GM23248 (cell line): ENCODE measurements at regions not wholly inside any gene's neighbourhood (a gene's known extent, or its start where the extent isn't known, plus 50 kb on each side); places are given as distances from the start of the nearest gene placed in this dataset.

ENCODE experiments used
- DNase-seq: peaks from one replicate; pipeline ENCODE4 v3.0.0-alpha.2; 2015
- H2AFZ ChIP-seq: fragments of 200-600 bp; sonication (generic); 2 replicates; pipeline ENCODE4 v1.6.1; 2016; ENCODE audit warnings: antibody characterized with exemption
- H3F3A ChIP-seq: fragments of 200-600 bp; sonication (generic); 2 replicates; pipeline ENCODE4 v1.6.1; 2016; ENCODE audit warnings: mild to moderate bottlenecking, antibody characterized with exemption, mixed run types; ENCODE audit not compliant: insufficient read depth
- H3K27ac ChIP-seq: fragments of 200-600 bp; sonication (generic); 2 replicates; pipeline ENCODE4 v1.5.1; 2016; ENCODE audit warnings: mild to moderate bottlenecking
- H3K27me3 ChIP-seq: fragments of 200-600 bp; sonication (generic); replicated peaks from 2 replicates; pipeline ENCODE4 v1.6.1; 2016; ENCODE audit warnings: mild to moderate bottlenecking; ENCODE audit not compliant: insufficient read depth
- H3K36me3 ChIP-seq: fragments of 200-600 bp; sonication (generic); 2 replicates; pipeline ENCODE4 v1.6.1; 2016; ENCODE audit warnings: low read depth, mild to moderate bottlenecking
- H3K4me1 ChIP-seq: fragments of 200-600 bp; sonication (generic); 2 replicates; pipeline ENCODE4 v1.6.1; 2016; ENCODE audit warnings: mild to moderate bottlenecking; ENCODE audit not compliant: insufficient read depth
- H3K4me2 ChIP-seq: fragments of 200-600 bp; sonication (generic); one replicate; pipeline ENCODE4 v1.6.1; 2016; ENCODE audit warnings: mild to moderate bottlenecking; ENCODE audit not compliant: unreplicated experiment
- H3K4me3 ChIP-seq: fragments of 200-600 bp; sonication (generic); 2 replicates; pipeline ENCODE4 v1.5.1; 2016; ENCODE audit warnings: mild to moderate bottlenecking
- H3K79me2 ChIP-seq: fragments of 200-600 bp; sonication (generic); 2 replicates; pipeline ENCODE4 v1.6.1; 2016; ENCODE audit warnings: mild to moderate bottlenecking; ENCODE audit not compliant: insufficient read depth
- H3K9ac ChIP-seq: fragments of 200-600 bp; sonication (generic); 2 replicates; pipeline ENCODE4 v1.6.1; 2016; ENCODE audit warnings: mild to moderate bottlenecking
- H3K9me2 ChIP-seq: fragments of 200-600 bp; sonication (generic); 2 replicates; pipeline ENCODE4 v1.6.1; 2016; ENCODE audit warnings: mixed run types, mild to moderate bottlenecking, moderate library complexity; ENCODE audit not compliant: insufficient read depth
- H3K9me3 ChIP-seq: fragments of 200-600 bp; sonication (generic); one replicate; pipeline ENCODE4 v1.6.1; 2017; ENCODE audit warnings: low read depth
- H4K20me1 ChIP-seq: fragments of 200-600 bp; sonication (generic); 2 replicates; pipeline ENCODE4 v1.6.0; 2016; ENCODE audit not compliant: insufficient read depth
- EZH2 ChIP-seq: fragments of 200-600 bp; sonication (generic); IDR thresholded peaks from 2 replicates; pipeline ENCODE4 v1.6.1; 2018; ENCODE audit warnings: antibody characterized with exemption, mild to moderate bottlenecking; ENCODE audit not compliant: insufficient read depth, poor library complexity, severe bottlenecking
- EZH2phosphoT487 ChIP-seq: fragments of 200-600 bp; sonication (generic); IDR thresholded peaks from 2 replicates; pipeline ENCODE4 v1.6.1; 2018; ENCODE audit warnings: antibody characterized with exemption, moderate library complexity, mild to moderate bottlenecking, low read depth; ENCODE audit not compliant: insufficient read depth
- WGBS, 2 experiments: methylation state at CpG; one replicate each; pipeline ENCODE4 v1.1.6; 2015 to 2017; ENCODE audit warnings: low lambda C conversion rate in 2 of 2, low coverage in 1 of 2; ENCODE audit errors: missing lambda C conversion rate in 2 of 2; 5-methylcytosine and 5-hydroxymethylcytosine counted together
- in situ Hi-C: fragments of 300-500 bp; cut with MboI; formaldehyde crosslinking; loops from 2 replicates; pipeline ENCODE4 v1.15.0; 2020

GRCh38 chr20:51972056-51972455 lies 169.7 kb upstream of the SALL4 start:
- WGBS, 2 experiments, result 83 to 88% methylated on average over 6 of the region's 6 CpGs
- Histone ChIP-seq H2AFZ (no peak overlapping the region), H3K9me3 (no peaks in the 10 kb centered on the region), H3F3A (no peaks in the 10 kb centered on the region), H4K20me1 (no peaks in the 10 kb centered on the region), H3K4me2 (no peak overlapping the region), H3K27me3 (no peaks in the 10 kb centered on the region), H3K9ac (no peak overlapping the region), H3K9me2 (no peaks in the 10 kb centered on the region), H3K27ac (no peak overlapping the region), H3K79me2 (no peaks in the 10 kb centered on the region), H3K4me3 (no peak overlapping the region), H3K36me3 (no peaks in the 10 kb centered on the region), H3K4me1 (no peaks in the 10 kb centered on the region)
- in situ Hi-C loops, result no loop called here
- DNase-seq, result no peak
- TF ChIP-seq EZH2phosphoT487 (no peak), EZH2 (no peak)

GRCh38 chr20:51970858-51971257 lies 168.5 kb upstream of the SALL4 start:
- H3K36me3 ChIP-seq, result no peaks in the 10 kb centered on the region
- H3K4me1 ChIP-seq, result no peaks in the 10 kb centered on the region
- no peaks in the 10 kb centered on the region for H3K9me3 ChIP-seq
- no peak overlapping the region for H3K9ac ChIP-seq
- H3F3A ChIP-seq, result no peaks in the 10 kb centered on the region
- no peak overlapping the region for H3K4me3 ChIP-seq
- in situ Hi-C loops, result no loop called here
- no peaks in the 10 kb centered on the region for H3K9me2 ChIP-seq
- 95 to 97% methylated on average over 10 of the region's 10 CpGs for WGBS, 2 experiments
- H3K79me2 ChIP-seq, result no peaks in the 10 kb centered on the region
- H3K27me3 ChIP-seq, result no peaks in the 10 kb centered on the region
- no peak overlapping the region for H2AFZ ChIP-seq
- H4K20me1 ChIP-seq, result no peaks in the 10 kb centered on the region
- H3K4me2 ChIP-seq, result no peak overlapping the region
- TF ChIP-seq EZH2phosphoT487, result no peak
- DNase-seq, result no peak
- no peak overlapping the region for H3K27ac ChIP-seq

DNA sequence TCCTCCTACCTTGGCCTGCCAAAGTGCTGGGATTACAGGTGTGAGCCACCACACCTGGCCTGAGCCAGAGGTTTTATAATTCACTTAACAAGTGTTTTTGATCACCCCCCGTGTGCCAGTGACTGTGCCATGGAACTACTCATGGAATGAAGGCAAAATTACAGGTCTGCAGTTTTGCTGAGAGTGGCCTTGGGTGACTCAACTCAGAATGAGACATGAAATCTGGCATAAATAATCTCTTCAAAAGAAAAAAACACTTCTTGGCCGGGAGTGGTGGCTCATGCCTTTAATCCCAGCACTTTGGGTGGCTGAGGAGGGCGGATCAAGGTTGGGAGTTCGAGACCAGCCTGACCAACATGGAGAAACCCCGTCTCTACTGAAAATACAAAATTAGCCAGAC lies 166.9 kb upstream of the SALL4 start:
- no peaks in the 10 kb centered on the region for H3K9me3 ChIP-seq
- H4K20me1 ChIP-seq, result no peaks in the 10 kb centered on the region
- no peaks in the 10 kb centered on the region for H3K79me2 ChIP-seq
- no peaks in the 10 kb centered on the region for H3K36me3 ChIP-seq
- no peak overlapping the region for H3K27ac ChIP-seq
- H3K9ac ChIP-seq, result no peak overlapping the region
- H3K4me1 ChIP-seq, result no peaks in the 10 kb centered on the region
- H3K27me3 ChIP-seq, result no peaks in the 10 kb centered on the region
- peak; percentile 52 for DNase-seq
- 68 to 70% methylated on average over 5 of the region's 5 CpGs for WGBS, 2 experiments
- no peaks in the 10 kb centered on the region for H3K9me2 ChIP-seq
- H2AFZ ChIP-seq, result no peak overlapping the region
- no peaks in the 10 kb centered on the region for H3F3A ChIP-seq
- in situ Hi-C loops, result no loop called here
- no peak overlapping the region for H3K4me3 ChIP-seq
- no peak overlapping the region for H3K4me2 ChIP-seq
- TF ChIP-seq EZH2phosphoT487 (no peak), EZH2 (no peak)

- Histone ChIP-seq H3K27ac (no peak overlapping the region), H3K79me2 (no peaks in the 10 kb centered on the region), H3K36me3 (no peaks in the 10 kb centered on the region), H3K4me3 (no peak overlapping the region), H2AFZ (no peak overlapping the region), H3K4me1 (no peaks in the 10 kb centered on the region), H4K20me1 (no peaks in the 10 kb centered on the region), H3K9ac (no peak overlapping the region), H3K4me2 (no peak overlapping the region), H3F3A (no peaks in the 10 kb centered on the region), H3K9me3 (no peaks in the 10 kb centered on the region), H3K9me2 (no peaks in the 10 kb centered on the region), H3K27me3 (no peaks in the 10 kb centered on the region)
- no peak for DNase-seq
- no peak for TF ChIP-seq EZH2phosphoT487
- TF ChIP-seq EZH2, result no peak
- in situ Hi-C loops, result no loop called here
- WGBS, 2 experiments, result 88 to 92% methylated on average over 4 of the region's 4 CpGs
Observed at GRCh38 chr20:51968151-51968550, 165.8 kb upstream of the SALL4 start.

GRCh38 chr20:51966296-51966971 lies 164.1 kb upstream of the SALL4 start:
- DNase-seq, result peak; percentile 79
- in situ Hi-C loops, result no loop called here
- Histone ChIP-seq H3K4me1 (no peaks in the 10 kb centered on the region), H3K27me3 (no peaks in the 10 kb centered on the region), H3K36me3 (no peaks in the 10 kb centered on the region), H2AFZ (peak overlapping the region; percentile 57; the same call in 1 of the 2 replicates), H3K4me3 (no peak overlapping the region), H3K9me2 (no peaks in the 10 kb centered on the region), H4K20me1 (no peaks in the 10 kb centered on the region), H3F3A (no peaks in the 10 kb centered on the region), H3K9ac (no peak overlapping the region), H3K79me2 (no peaks in the 10 kb centered on the region), H3K9me3 (no peaks in the 10 kb centered on the region), H3K27ac (no peak overlapping the region), H3K4me2 (no peak overlapping the region)
- TF ChIP-seq EZH2phosphoT487 (no peak), EZH2 (no peak)
- WGBS, 2 experiments, result 51% methylated on average over 8 of the region's 8 CpGs
